H1 (cell line): ENCODE measurements at regions not wholly inside any gene's neighbourhood (a gene's known extent, or its start where the extent isn't known, plus 50 kb on each side); places are given as distances from the start of the nearest gene placed in this dataset.

Experiments
- CTCF ChIA-PET: fragments of 300-600 bp; sonication (Branson Sonifier 250); formaldehyde crosslinking; loops from one replicate; lab custom pipeline; 2021; ENCODE audit not compliant: partially characterized antibody; lab: Charles Lee
- POLR2A ChIA-PET: fragments of 300-600 bp; sonication (Branson Sonifier 250); formaldehyde crosslinking; loops from one replicate; lab custom pipeline; 2021; ENCODE audit warnings: inconsistent platforms; ENCODE audit not compliant: partially characterized antibody; lab: Charles Lee
- DNase-seq, 2 experiments: peaks; one replicate each; pipeline versions ENCODE4 v3.0.0 to v3.0.0-alpha.2; 2010 to 2022; ENCODE audit warnings: low spot score in 2 of 2, low read depth in 1 of 2, mixed read lengths in 1 of 2
- FAIRE-seq: peaks from 2 replicates; lab custom pipeline; 2011; peaks lifted over from hg19 to GRCh38; lab: Jason Lieb, UNC
- H2AFZ ChIP-seq: 2 replicates; pipeline ENCODE4 v1.8.1; 2012; ENCODE audit warnings: low read length, inconsistent platforms
- H2AK5ac ChIP-seq: 2 replicates; pipeline ENCODE4 v1.6.1; 2013; ENCODE audit warnings: low read depth, low read length
- H2BK120ac ChIP-seq: replicated peaks from 2 replicates; pipeline ENCODE3; 2013; ENCODE audit warnings: low read depth, low read length, inconsistent platforms
- H2BK12ac ChIP-seq: 2 replicates; pipeline ENCODE4 v1.6.1; 2013; ENCODE audit warnings: low read depth, low read length
- H2BK15ac ChIP-seq: 2 replicates; pipeline ENCODE4 v1.6.1; 2013; ENCODE audit warnings: low read length
- H2BK20ac ChIP-seq: 2 replicates; pipeline ENCODE4 v1.6.1; 2013; ENCODE audit warnings: low read length
- H2BK5ac ChIP-seq: 2 replicates; pipeline ENCODE4 v1.6.1; 2013; ENCODE audit warnings: low read depth, low read length
- H3K14ac ChIP-seq: 2 replicates; pipeline ENCODE4 v1.6.1; 2013; ENCODE audit warnings: inconsistent platforms; ENCODE audit not compliant: insufficient read length
- H3K18ac ChIP-seq: 2 replicates; pipeline ENCODE4 v1.6.1; 2013; ENCODE audit warnings: low read length; ENCODE audit errors: extremely low read depth
- H3K23ac ChIP-seq: 2 replicates; pipeline ENCODE4 v1.6.1; 2013; ENCODE audit warnings: inconsistent platforms; ENCODE audit not compliant: insufficient read length
- H3K23me2 ChIP-seq: 2 replicates; pipeline ENCODE4 v1.6.1; 2013; ENCODE audit warnings: low read depth, low read length
- H3K27ac ChIP-seq: 2 replicates; pipeline ENCODE4 v1.6.1; 2011; ENCODE audit warnings: low read depth, low read length, inconsistent platforms
- H3K27me3 ChIP-seq, 4 experiments: replicated peaks in 1 of 4; 1 replicate in 1 of 4; 2 replicates in 3 of 4; pipeline versions ENCODE4 v1.6.1 to v1.8.1; 2011 to 2013; ENCODE audit warnings: low read length in 3 of 4, mild to moderate bottlenecking in 3 of 4, inconsistent platforms in 2 of 4, mixed read lengths in 2 of 4, moderate library complexity in 1 of 4; ENCODE audit not compliant: control insufficient read depth in 3 of 4, insufficient read depth in 3 of 4; ENCODE audit errors: extremely low read depth in 1 of 4
- H3K36me3 ChIP-seq, 4 experiments: 2 replicates each; pipeline versions ENCODE4 v1.6.1 to v1.8.1; 2011 to 2013; ENCODE audit warnings: mild to moderate bottlenecking in 4 of 4, low read length in 3 of 4, moderate library complexity in 2 of 4, control low read depth in 1 of 4, inconsistent platforms in 1 of 4; ENCODE audit not compliant: insufficient read depth in 4 of 4, control insufficient read depth in 2 of 4
- H3K4ac ChIP-seq: replicated peaks from 2 replicates; pipeline ENCODE3; 2013; ENCODE audit warnings: low read length, low read depth, mixed read lengths, inconsistent platforms; ENCODE audit not compliant: insufficient read length
- H3K4me1 ChIP-seq, 4 experiments: replicated peaks in 1 of 4; 1 replicate in 1 of 4; 2 replicates in 3 of 4; pipeline versions ENCODE4 v1.6.1 to v1.8.1; 2011 to 2013; ENCODE audit warnings: low read length in 3 of 4, inconsistent platforms in 2 of 4, mixed read lengths in 1 of 4; ENCODE audit not compliant: insufficient read depth in 4 of 4, control insufficient read depth in 3 of 4
- H3K4me2 ChIP-seq, 2 experiments: 2 replicates each; pipeline versions ENCODE4 v1.6.1 to v1.8.1; 2011 to 2013; ENCODE audit warnings: low read depth in 2 of 2, low read length in 2 of 2, control low read depth in 1 of 2, inconsistent platforms in 1 of 2, mild to moderate bottlenecking in 1 of 2; ENCODE audit not compliant: insufficient read depth in 1 of 2
- H3K4me3 ChIP-seq, 4 experiments: fragments of 200-600, 300-600 bp in 1 of 4; sonication (generic), shearing (Covaris generic), sonication (Bioruptor Twin) in 1 of 4; 2 replicates each; pipeline versions ENCODE4 v1.5.1 to v1.8.1; 2011 to 2016; ENCODE audit warnings: low read length in 4 of 4, low read depth in 3 of 4, control low read depth in 2 of 4, inconsistent platforms in 2 of 4, mild to moderate bottlenecking in 2 of 4, mixed read lengths in 1 of 4, moderate library complexity in 1 of 4; ENCODE audit not compliant: insufficient read depth in 2 of 4; ENCODE audit errors: extremely low read depth in 1 of 4
- H3K56ac ChIP-seq: replicated peaks from 2 replicates; pipeline ENCODE3; 2013; ENCODE audit warnings: low read depth, mild to moderate bottlenecking, mixed read lengths, low read length, inconsistent platforms; ENCODE audit not compliant: insufficient read length
- H3K79me1 ChIP-seq: 2 replicates; pipeline ENCODE4 v1.6.1; 2013; ENCODE audit warnings: low read depth, low read length, control low read depth
- H3K79me2 ChIP-seq, 2 experiments: 2 replicates each; pipeline versions ENCODE4 v1.6.1 to v1.8.1; 2012 to 2013; ENCODE audit warnings: low read length in 2 of 2, mild to moderate bottlenecking in 2 of 2, inconsistent platforms in 1 of 2; ENCODE audit not compliant: insufficient read depth in 2 of 2, control insufficient read depth in 1 of 2
- H3K9ac ChIP-seq, 4 experiments: replicated peaks in 1 of 4; 1 replicate in 1 of 4; 2 replicates in 3 of 4; pipeline versions ENCODE4 v1.6.1 to v1.8.1; 2011 to 2013; ENCODE audit warnings: low read depth in 3 of 4, low read length in 3 of 4, control low read depth in 2 of 4, mild to moderate bottlenecking in 2 of 4, moderate library complexity in 2 of 4, inconsistent platforms in 1 of 4; ENCODE audit errors: extremely low read depth in 1 of 4
- H3K9me3 ChIP-seq, 2 experiments: 2 replicates each; pipeline versions ENCODE4 v1.6.1 to v1.8.1; 2012 to 2013; ENCODE audit warnings: mild to moderate bottlenecking in 2 of 2, moderate library complexity in 2 of 2, control low read depth in 1 of 2, inconsistent platforms in 1 of 2, low read depth in 1 of 2, low read length in 1 of 2, mixed read lengths in 1 of 2; ENCODE audit not compliant: insufficient read depth in 2 of 2
- H4K20me1 ChIP-seq, 2 experiments: replicated peaks in 1 of 2; 2 replicates each; pipeline versions ENCODE3 to v1.8.1; 2011 to 2013; ENCODE audit warnings: inconsistent platforms in 2 of 2, low read length in 2 of 2, mild to moderate bottlenecking in 1 of 2; ENCODE audit not compliant: insufficient read depth in 2 of 2, control insufficient read depth in 1 of 2
- H4K5ac ChIP-seq: 2 replicates; pipeline ENCODE4 v1.6.1; 2013; ENCODE audit warnings: low read length, low read depth, mixed read lengths, inconsistent platforms; ENCODE audit not compliant: insufficient read length
- H4K8ac ChIP-seq: 2 replicates; pipeline ENCODE4 v1.8.0; 2013; ENCODE audit warnings: mild to moderate bottlenecking, moderate library complexity, low read length, inconsistent platforms; ENCODE audit not compliant: insufficient read depth; ENCODE audit errors: extremely low read depth
- H4K91ac ChIP-seq: replicated peaks from 2 replicates; pipeline ENCODE3; 2013; ENCODE audit warnings: low read length, mixed read lengths, inconsistent platforms; ENCODE audit not compliant: insufficient read length
- CTBP2 ChIP-seq: IDR thresholded peaks from 2 replicates; pipeline ENCODE4 v1.7.0; 2011; ENCODE audit warnings: borderline replicate concordance, mild to moderate bottlenecking, moderate library complexity, mixed read lengths, low read length; ENCODE audit not compliant: insufficient read depth, insufficient read length
- CTCF ChIP-seq, 3 experiments: IDR thresholded peaks; 1 replicate in 2 of 3; 2 replicates in 1 of 3; pipeline versions ENCODE4 v1.5.1 to v1.6.1; 2011; ENCODE audit warnings: low read length in 3 of 3, mild to moderate bottlenecking in 3 of 3, inconsistent platforms in 2 of 3, low read depth in 1 of 3, moderate library complexity in 1 of 3; ENCODE audit not compliant: insufficient read depth in 1 of 3; ENCODE audit errors: control extremely low read depth in 1 of 3
- GABPA ChIP-seq: IDR thresholded peaks from 2 replicates; pipeline ENCODE4 v1.6.1; 2011; ENCODE audit warnings: mild to moderate bottlenecking, low read length, moderate library complexity, borderline replicate concordance; ENCODE audit not compliant: insufficient read depth
- PHF8 ChIP-seq: fragments of 200-600 bp; sonication (generic); conservative IDR thresholded peaks from 2 replicates; pipeline ENCODE4 v1.7.1; 2012; ENCODE audit warnings: low read depth, mild to moderate bottlenecking, inconsistent platforms, low read length, moderate library complexity
- POLR2AphosphoS5 ChIP-seq: IDR thresholded peaks from 2 replicates; pipeline ENCODE4 v1.6.1; 2011; ENCODE audit warnings: low read depth, low read length
- RBBP5 ChIP-seq: IDR thresholded peaks from 2 replicates; pipeline ENCODE4 v1.7.1; 2012; ENCODE audit warnings: low read depth, mild to moderate bottlenecking, inconsistent platforms, low read length, moderate library complexity, borderline replicate concordance
- SRF ChIP-seq: IDR thresholded peaks from 2 replicates; pipeline ENCODE4 v1.6.1; 2011; ENCODE audit warnings: mild to moderate bottlenecking, low read depth, low read length, moderate library complexity
- TAF1 ChIP-seq: IDR thresholded peaks from 2 replicates; pipeline ENCODE4 v1.6.1; 2011; ENCODE audit warnings: mild to moderate bottlenecking, low read depth, low read length
- TEAD4 ChIP-seq: IDR thresholded peaks from 2 replicates; pipeline ENCODE4 v1.6.1; 2012; ENCODE audit warnings: low read depth, low read length, inconsistent platforms, mixed read lengths
- WGBS, 2 experiments: shearing (Covaris generic) in 1 of 2; methylation state at CpG; one replicate each; pipeline versions ENCODE4 v1.1.6 to v1.1.7; 2013 to 2015; ENCODE audit warnings: low lambda C conversion rate in 2 of 2, mixed read lengths in 2 of 2, inconsistent platforms in 1 of 2, low coverage in 1 of 2, missing lambda C conversion rate in 1 of 2; ENCODE audit not compliant: insufficient replicate concordance in 2 of 2, insufficient coverage in 1 of 2, insufficient read length in 1 of 2; ENCODE audit errors: extremely low coverage in 1 of 2, missing lambda C conversion rate in 1 of 2; 5-methylcytosine and 5-hydroxymethylcytosine counted together

GRCh38 chr6:14713008-14713960 lies 532.6 kb upstream of the JARID2 start:
- Histone ChIP-seq H4K8ac (no peak overlapping the region), H3K27me3 (no peaks in the 10 kb centered on the region; a peak in 1 of 7 replicates), H2BK15ac (no peak overlapping the region), H3K27ac (no peak overlapping the region), H3K56ac (no peak overlapping the region), H3K23me2 (no peaks in the 10 kb centered on the region), H3K4me1 (peaks cover 0 to 2% (median 0%) of the 10 kb centered on the region in 4 experiments; a peak in 1 of 7 replicates), H3K4ac (no peak overlapping the region), H2BK5ac (no peak overlapping the region), H3K9me3 (no peaks in the 10 kb centered on the region; a peak in 1 of 4 replicates), H3K14ac (no peak overlapping the region), H2BK120ac (no peak overlapping the region), H3K9ac (no peak overlapping the region), H2BK20ac (0 out of 2 replicates have a peak overlapping the region, but pooled peaks have one; percentile 25), H4K91ac (peak overlapping the region; percentile 18), H3K4me3 (no peak overlapping the region), H3K79me1 (no peaks in the 10 kb centered on the region; the same call in 1 of the 2 replicates), H4K5ac (no peak overlapping the region), H4K20me1 (no peaks in the 10 kb centered on the region), H2AFZ (no peak overlapping the region), H2BK12ac (no peak overlapping the region), H3K4me2 (no peak overlapping the region), H3K18ac (no peak overlapping the region), H3K36me3 (no peaks in the 10 kb centered on the region), H2AK5ac (no peak overlapping the region), H3K79me2 (no peaks in the 10 kb centered on the region), H3K23ac (no peak overlapping the region)
- ChIA-PET CTCF (interaction anchor here (1.0 to 1.6 kb wide), 3 partner anchors 9 to 91 kb away, joined by 3 to 5 read pairs (median 3); no protein-coding TSS in a partner anchor), POLR2A (no interaction called here)
- DNase-seq (no peak), FAIRE-seq (no peak)
- 89% methylated on average over 15 of the region's 15 CpGs; no CpG with 5 or more reads in 1 of the 2 experiments for WGBS, 2 experiments
- no peak for TF ChIP-seq PHF8
- TF ChIP-seq TAF1: no peak
- no peak for TF ChIP-seq SRF
- no peak for TF ChIP-seq TEAD4
- no peak for TF ChIP-seq GABPA
- no peak for TF ChIP-seq RBBP5
- no peak for TF ChIP-seq POLR2AphosphoS5
- no peak for TF ChIP-seq CTBP2
- TF ChIP-seq CTCF (IDR thresholded peaks at IDR 0.05; ENCODE audit: control extremely low read depth in 1 of 3, insufficient read depth in 1 of 3, low read depth in 1 of 3, low read length in 3 of 3): no peak
